ENCODE measurements at regions not wholly inside any gene's neighbourhood (a gene's known extent, or its start where the extent isn't known, plus 50 kb on each side); places are given as distances from the start of the nearest gene placed in this dataset.

GRCh38 chr13:103788061-103788652 is 721.9 kb upstream of the SLC10A2 start:
- DNase-seq (ENCODE audit: low read depth, low spot score): no peak

DNA sequence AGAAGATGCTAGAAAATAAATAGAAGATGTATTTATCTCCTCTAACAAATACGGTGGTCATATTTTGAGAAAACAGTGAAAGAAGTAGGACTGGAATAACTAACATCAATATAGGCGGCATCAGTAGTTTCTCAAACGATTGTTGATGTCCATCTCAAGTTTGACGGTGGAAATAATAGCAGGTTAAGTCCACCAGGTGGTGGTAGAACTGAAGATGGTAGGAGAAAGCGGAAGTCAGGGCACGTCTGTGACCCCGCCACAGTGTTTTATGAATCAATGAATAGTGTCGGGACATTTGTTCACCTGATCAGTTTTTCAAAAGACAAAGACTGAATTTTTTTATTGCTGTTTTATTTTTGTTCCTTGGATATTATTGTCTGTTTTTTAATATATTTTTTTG is 706.4 kb upstream of the SLC10A2 start:
- no peak for DNase-seq (ENCODE audit: low read depth, low spot score)

DNA sequence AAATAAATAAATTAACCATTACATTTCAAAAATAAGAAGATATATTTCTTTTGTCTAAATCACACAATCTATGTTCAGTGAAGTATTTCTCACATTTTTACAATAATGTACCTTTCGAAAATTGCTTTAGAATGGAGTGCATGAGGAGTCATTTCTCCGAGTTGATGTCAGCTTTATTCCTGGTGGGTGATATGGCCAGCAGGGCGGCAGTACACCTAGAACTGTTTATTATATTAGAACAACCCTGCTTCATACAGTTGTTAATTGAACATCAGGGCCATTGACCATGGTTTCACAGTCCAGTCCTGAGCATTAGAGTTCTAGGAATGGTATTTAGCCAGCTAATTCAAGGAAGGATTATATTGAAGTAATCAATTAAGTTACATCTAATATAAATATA is 696.3 kb upstream of the SLC10A2 start:
- no peak for DNase-seq (ENCODE audit: low read depth, low spot score)

- DNase-seq (ENCODE audit: low read depth, low spot score): no peak
Observed at GRCh38 chr13:103759361-103759760, 693.1 kb upstream of the SLC10A2 start.

DNA sequence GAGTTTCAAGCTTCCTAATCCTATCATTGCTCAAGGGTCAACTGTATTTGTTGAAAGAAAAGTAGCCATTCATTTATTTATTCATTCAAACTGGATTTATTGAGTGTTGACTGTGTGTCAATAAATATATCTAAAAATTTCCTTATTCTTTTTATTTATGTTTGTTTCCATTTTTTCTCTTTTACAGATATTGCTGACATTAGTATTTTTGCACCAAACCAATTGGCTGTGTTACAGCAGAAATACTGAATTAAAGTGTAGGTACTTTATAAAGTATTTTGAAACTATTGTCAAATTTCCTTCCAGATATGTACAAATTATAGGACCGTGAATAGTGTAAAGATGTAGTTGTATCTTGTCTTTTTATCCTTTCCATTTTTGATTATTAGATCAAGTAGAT is 692.0 kb upstream of the SLC10A2 start:
- no peak for DNase-seq (ENCODE audit: low read depth, low spot score)

GRCh38 chr13:103757361-103757760 is 691.1 kb upstream of the SLC10A2 start:
- DNase-seq (ENCODE audit: low read depth, low spot score): no peak

DNA sequence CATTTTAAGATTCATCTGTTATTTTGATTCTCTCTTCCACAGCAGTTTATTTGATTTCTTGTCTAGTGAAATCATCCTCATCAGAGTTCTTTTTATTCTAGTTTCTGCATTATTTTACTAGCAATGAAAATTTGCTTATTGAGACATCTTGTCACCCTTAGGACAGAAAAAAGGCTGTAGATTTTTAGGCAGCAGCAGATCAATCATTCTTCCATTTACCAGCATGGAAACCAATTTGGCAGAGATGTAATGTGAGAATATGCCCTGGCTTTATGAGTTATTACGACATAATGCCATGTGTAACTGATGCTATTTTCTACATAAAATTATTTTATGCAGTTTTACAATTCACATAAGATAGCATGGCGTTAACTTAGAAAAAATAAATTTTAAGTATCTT is 688.6 kb upstream of the SLC10A2 start:
- DNase-seq (ENCODE audit: low read depth, low spot score): no peak

- DNase-seq (ENCODE audit: low read depth, low spot score): no peak
Observed at GRCh38 chr13:103734837-103735236, 668.6 kb upstream of the SLC10A2 start.

DNA sequence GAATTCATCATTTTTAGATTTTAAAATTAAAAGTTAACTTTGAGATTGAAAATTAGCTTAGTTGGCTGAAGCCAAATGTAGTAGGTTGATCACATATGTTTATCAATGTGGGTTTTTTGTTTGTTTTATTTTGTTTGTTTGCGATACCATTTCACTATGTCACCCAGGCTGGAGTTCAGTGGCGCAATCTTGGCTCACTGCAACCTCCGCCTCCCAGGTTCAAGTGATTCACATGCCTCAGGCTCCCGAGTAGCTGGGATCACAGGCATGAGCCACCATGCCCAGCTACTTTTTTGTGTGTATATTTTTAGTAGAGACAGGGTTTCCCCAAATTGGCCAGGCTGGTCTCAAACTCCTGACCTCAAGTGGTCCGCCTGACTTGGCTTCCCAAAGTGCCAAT is 665.7 kb upstream of the SLC10A2 start:
- DNase-seq (ENCODE audit: low read depth, low spot score): no peak

- DNase-seq (ENCODE audit: low read depth, low spot score): no peak
Observed at GRCh38 chr13:103730407-103730806, 664.2 kb upstream of the SLC10A2 start.

DNA sequence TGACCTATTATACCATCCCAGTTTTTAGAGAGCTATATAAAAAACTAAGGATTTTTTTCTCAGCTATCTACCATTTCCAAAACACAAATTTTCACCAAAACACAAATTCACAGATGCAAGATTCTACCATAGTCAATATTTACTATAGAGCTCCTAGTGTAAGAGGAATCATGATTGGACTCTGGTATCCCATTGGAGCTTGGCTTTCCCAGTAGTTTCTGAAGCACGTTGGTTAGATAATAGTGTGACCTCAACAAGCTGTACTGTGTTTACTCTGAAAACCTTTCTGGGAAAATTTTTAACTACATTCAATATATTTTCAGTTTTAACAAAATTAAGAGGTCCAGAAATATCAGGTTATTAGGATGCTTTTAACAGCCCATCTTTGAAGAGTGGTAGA is 660.6 kb upstream of the SLC10A2 start:
- DNase-seq (ENCODE audit: low read depth, low spot score): no peak

GRCh38 chr13:103716718-103717117 is 650.5 kb upstream of the SLC10A2 start:
- DNase-seq (ENCODE audit: low read depth, low spot score): no peak

GRCh38 chr13:103715335-103715734 is 649.1 kb upstream of the SLC10A2 start:
- no peak for DNase-seq (ENCODE audit: low read depth, low spot score)

- DNase-seq (ENCODE audit: low read depth, low spot score): no peak
Observed at GRCh38 chr13:103703246-103703645, 637.0 kb upstream of the SLC10A2 start.

- DNase-seq (ENCODE audit: low read depth, low spot score): no peak
Observed at GRCh38 chr13:103698000-103698399, 631.8 kb upstream of the SLC10A2 start.

- DNase-seq (ENCODE audit: low read depth, low spot score): no peak
Observed at GRCh38 chr13:103695320-103695719, 629.1 kb upstream of the SLC10A2 start.

DNA sequence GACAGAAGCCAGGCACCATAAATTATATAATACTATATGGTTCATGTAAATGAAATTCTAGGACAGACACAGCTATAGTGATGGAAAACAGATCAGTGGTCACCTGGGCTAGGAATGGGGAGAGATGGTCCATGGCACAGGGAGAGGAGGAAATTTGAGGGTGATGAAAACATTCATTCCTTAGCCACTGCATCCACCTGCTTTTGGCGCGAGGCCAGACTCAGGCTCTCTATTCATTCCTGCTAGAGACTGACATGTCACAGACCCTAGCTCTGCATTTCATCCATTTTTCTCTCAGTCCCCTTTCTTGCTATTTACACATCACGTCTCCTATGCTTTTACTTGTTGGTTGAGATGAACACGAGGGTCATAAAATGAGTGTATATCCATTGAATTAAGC is 628.3 kb upstream of the SLC10A2 start:
- no peak for DNase-seq (ENCODE audit: low read depth, low spot score)

DNA sequence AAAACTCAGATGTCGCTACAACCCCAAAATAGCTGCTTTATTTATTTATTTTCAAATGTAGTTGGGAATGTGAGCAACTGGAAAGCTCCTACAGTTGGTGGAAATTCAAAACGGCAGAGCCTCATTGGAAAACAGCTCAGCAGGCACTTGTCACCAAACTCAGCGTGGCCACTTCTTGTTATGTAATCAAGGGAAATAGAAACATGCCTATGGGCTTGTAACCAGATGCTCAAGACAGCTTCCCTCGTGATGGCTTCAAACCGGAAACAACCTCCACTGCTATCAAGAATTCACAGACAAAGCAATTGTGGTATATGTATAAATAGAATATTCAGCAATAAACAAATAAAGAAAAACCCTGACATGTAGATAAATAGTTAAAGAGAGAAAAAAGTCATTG is 627.8 kb upstream of the SLC10A2 start:
- no peak for DNase-seq (ENCODE audit: low read depth, low spot score)

DNA sequence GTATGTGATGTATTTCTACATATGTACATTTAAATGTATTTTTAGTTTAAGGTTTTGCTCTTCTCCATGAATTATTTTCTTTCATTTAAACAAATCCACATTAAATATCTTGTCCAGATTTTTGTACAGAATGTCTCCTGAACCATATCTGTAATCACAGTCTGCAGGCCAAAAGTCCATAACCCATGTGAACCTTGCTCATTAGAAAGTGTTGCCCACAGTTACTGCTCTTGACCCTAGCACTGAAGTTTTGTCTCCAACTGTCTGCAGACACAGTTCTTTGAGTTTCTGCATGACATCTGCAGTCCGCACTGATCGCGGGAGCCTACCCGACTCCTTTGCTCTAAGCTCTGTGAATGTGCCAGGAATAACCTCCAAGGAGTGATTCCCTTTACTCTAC is 626.2 kb upstream of the SLC10A2 start:
- DNase-seq (ENCODE audit: low read depth, low spot score): no peak

- no peak for DNase-seq (ENCODE audit: low read depth, low spot score)
Observed at GRCh38 chr13:103676329-103676728, 610.1 kb upstream of the SLC10A2 start.

DNA sequence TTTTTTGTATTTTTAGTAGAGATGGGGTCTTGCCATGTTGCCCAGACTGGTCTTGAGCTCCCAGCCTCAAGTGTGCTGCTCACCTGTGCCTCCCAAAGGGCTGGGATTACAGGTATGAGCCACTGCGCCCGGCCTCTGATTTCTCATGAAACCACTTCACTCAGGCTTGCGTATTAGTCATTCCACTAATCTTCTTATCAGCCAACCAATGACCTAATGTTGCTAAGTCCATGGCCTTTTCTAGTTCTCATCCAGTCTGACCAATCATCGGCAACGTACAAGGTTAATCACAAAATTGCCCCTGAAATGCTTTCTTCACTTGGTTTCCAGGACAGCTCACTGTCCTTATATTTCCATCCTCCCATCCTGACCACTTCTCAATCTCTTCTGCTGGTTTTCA is 605.3 kb upstream of the SLC10A2 start:
- no peak for DNase-seq (ENCODE audit: low read depth, low spot score)

- no peak for DNase-seq (ENCODE audit: low read depth, low spot score)
Observed at GRCh38 chr13:103663996-103664395, 597.8 kb upstream of the SLC10A2 start.

DNA sequence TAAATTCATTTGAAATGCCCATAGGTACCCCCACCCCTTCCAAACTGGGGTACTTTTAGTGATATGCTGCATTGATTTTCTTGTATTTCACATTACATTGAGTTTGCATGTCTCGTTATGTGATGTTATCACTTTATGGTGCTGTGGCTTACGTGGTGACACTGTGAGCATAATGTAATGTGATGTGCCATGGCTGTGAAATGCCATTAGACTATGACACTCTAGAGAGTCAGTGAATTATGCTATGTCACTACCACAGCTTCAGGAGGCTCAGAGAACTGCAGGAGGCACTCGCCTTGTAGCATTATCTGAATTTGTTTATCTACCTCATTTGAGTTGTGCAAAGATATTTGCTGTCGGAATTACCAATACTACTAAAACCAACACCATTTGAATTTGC is 590.1 kb upstream of the SLC10A2 start:
- no peak for DNase-seq (ENCODE audit: low read depth, low spot score)

DNA sequence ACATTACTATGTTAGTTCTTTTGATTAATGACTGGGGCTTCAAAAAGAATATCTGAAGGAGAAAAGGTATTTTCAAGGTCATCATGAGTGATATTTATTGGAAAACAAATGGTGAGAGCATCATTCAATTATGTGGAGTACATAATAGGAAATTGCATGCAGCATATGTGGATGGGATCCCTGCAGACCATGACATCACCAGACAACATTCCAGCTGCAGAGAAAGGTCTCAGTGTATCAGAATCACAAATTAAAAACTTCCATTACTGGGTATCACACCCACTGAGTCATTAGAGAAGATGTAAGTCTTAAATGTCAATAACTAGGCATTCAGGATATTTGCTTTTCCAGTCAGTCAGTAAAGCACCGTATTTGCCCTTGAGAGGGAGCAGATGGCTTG is 574.4 kb upstream of the SLC10A2 start:
- DNase-seq (ENCODE audit: low read depth, low spot score): no peak

Measured in pulmonary artery endothelial cell (primary cell).